GM19455 (cell line): ENCODE measurements at regions not wholly inside any gene's neighbourhood (a gene's known extent, or its start where the extent isn't known, plus 50 kb on each side); places are given as distances from the start of the nearest gene placed in this dataset.

Experiments used
- ATAC-seq: cut with Tn5 transposase; IDR thresholded peaks from one replicate; pipeline ENCODE4 v1.9.1; 2021; ENCODE audit not compliant: unreplicated experiment

DNA sequence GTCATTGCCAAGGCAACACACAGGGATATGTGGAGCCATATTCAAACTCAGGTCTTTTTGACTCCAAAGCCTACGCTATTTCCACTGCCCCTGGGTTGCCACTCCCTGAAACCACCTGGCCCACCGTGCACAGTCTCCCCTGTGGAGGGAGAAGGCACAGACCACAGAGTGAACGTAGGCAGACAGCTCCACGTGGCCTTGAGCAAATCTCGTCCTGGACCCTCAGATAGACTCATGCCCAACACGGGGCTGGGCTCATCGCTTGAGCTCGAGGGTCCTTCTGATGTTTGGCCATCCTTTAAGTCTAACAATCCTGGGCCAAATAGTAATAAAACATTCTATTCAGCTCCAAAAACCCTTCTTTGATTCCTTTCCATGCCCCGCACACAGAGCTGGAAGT lies 72.0 kb downstream of the CPN2 start:
- ATAC-seq, result no peak

DNA sequence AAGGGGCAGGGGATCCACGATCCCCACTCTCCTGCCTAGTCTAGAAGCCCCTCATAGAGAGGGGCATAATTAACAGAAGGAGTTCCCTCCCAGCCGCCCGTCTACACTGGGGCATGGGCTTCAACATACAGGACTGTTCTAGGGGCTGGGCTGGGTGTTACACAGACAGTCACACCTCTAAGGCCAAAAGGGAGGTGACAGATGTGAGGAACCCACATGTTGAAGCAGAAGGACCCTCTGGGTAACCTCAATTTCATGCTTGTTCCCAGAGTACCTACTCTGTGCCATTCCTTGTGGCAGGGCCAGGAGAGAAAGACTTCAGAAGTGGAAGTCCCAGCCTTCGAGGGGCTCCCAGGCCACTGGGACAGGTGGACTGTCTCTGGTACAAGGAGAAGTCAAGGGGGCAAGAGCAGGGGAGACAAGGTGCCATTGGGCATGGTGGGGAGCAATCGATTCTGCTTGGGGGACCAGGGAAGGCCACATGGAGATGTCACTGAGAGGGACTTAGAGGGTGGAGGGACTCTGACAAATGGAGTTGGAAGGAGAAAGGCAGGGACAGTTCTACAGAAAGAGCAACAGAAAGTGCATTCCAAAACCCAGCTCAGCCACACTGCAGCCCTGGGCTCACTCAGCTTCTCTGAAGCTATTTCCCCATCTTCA lies 71.3 kb downstream of the CPN2 start:
- no peak for ATAC-seq

DNA sequence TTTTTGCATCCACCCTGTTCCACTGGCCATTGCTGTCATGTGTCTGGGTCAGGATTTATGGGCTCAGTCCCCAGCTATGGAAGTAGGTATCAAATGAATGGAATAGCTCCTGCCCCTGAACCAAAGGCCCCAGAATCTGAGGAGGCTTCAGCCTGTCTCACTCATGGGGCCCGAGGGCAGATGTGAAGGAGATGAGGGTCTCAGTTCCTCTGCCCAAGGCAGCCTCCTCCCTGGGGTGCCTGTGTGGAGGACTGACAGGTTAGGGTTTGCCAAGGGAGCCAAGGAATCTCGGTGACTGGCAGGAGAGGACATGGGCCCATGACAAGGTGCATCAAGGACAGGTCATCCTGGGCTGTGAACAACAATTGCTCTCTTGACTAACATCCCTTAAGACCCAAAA lies 70.4 kb downstream of the CPN2 start:
- no peak for ATAC-seq

DNA sequence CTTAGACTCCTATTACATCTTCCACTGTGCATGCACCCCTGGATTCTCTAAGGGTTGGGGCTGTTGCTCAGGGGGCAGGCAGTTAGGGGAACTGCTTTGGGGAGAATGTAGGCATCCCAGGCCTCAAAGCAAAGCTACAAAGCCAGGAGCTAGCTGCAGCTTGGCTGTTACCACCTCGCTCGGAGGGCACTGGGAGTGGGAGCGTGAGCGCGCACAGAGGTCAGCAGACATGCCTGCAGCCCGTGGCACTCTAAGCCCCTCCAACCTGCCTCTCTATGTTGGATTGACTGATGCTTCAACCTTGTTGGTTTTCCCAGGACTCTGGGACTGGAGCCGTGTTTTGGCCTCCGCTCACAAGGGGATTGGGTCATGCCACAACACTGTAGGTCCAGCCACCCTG lies 69.8 kb downstream of the CPN2 start:
- no peak for ATAC-seq

DNA sequence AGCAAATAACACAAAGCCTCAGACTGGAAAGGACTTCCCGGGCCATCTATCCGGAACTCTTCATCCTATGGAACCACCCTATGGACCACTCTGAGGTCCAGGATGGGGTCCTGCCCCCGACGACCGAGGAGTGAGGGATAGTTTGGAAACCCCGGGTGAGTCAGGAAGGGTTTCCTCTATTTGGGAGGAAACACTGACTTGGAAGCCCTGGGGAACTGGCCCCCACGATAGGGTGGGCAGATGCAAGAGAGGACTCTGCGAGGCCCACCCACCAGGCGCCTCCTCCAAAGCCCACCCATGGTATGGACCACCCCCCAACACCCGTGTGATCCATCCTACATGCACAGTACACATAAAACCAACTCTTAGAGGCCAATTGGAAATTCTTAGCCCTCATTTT lies 69.4 kb downstream of the CPN2 start:
- no peak for ATAC-seq

DNA sequence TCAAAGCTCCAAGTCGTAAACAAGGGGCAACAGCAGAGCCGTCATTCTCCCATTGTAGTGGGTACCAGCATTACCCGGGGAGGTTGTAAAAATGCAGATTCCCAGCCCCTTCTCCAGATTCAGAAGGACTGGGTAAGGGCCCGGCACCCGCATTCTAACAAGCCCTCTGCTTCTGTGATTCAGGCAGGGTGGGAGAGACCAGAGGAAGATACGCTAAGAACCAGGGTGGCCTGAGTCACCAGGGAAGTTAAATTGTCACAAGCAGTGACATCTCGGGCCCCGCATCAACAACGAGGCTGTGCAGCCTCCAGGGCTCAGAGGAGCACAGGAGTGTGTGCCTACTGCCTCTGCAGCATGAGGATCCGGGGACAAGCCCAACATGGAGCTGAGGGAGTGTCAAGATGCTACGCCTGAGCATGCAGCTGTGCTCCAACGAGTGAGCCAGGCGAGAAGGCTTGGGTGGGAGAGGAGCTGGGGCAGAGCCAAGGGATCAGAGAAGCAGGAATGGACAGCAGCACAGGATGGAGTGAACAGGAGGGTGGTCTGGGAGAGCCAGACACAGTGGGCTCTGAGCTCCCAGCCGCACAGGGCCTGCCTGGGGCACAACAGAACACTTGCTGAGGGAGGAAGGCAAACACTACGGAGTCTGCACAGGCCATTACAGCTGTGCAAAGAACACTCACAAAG lies 68.5 kb downstream of the CPN2 start:
- ATAC-seq, result no peak

DNA sequence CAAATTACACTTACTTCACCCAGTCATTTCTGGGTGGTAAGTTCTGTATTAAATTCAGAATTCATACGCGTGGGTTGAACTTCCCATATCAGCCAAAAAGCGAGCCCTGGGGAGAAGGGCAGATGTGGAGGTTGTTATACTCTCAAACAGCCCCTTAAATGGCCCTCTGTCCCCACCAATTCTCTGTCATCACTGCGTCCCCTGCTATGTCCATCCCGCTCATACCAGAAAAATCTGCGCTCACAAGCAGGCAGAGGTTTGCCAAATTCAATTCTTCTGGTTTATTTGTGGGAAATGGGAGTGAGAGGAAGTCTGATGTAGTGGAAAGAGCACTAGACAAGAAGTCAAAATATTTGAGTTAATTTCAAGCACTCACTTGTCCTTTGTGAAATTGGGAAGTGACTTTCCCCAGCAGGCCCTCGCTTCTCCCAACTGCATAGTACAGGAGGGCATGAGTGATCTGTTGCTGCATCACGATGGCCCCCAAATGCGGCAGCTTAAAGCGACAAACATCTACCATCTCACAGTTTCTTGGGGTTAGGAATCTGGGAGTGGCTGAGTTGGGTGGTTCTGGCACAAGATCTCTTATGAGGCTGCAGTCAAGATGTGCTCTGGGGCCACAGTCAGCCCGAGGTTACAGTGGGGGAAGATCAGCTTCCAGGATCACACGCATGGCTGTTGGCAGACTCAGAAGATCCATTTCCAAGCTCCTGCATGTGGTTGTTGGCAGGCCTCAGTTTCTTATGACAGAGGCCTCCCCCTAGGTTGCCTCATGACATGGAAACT lies 67.7 kb downstream of the CPN2 start:
- no peak for ATAC-seq

DNA sequence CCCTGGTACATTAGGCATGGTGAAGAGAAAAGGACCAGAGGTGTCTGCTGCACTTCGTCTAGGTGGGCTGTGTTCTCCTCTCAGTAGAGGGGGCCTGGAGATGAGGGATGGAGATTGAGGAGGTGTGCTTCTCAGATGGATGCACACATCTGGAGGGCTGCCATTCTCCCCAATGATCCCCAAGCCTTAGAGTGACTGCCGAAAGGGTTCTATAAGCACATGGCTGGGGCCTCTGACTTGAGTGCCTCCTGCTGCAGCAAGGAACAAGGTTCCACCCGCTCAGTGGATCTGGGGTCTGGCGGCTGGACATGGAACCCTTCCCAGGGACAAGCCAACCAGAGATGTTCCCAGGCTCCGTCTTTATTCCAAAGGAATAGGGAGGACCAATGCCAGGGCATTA lies 66.8 kb downstream of the CPN2 start:
- no peak for ATAC-seq

DNA sequence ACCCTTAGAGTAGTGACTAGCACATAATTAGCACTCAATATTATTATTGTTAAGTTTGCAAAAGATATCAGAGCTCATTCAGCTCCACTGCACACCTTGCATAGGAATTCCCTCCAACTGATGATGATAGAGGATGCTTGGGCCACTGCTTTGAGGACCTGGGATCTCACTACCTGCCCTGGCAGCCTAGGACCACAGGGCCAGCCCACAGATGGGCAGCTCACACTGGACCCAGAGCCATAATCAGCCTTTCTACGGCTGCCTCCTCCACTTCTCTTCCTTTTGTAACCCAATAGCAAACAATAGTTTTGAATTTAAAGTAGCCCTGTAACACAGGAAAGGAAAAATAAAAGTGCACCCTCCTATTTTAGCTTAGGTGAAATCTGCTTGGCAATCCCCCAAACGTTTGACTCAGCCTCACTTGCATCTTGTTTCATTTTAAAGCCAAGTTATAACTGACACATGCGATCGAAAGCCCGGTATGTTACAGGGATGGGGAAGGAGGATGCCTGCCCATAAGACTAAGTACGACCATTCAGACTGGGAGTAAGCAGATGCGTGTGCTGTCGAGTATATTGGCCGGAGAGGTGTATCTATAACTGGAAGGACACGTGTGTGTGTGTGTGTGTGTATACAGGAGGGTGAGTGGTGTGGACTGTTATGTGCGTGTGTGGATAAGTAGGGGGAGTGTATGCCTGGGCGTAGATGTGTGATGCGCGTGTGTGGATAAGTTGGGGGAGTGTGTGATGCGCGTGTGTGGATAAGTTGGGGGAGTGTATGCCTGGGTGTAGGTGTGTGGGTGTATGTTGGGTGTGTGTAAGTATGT lies 65.9 kb downstream of the CPN2 start:
- ATAC-seq, result no peak

DNA sequence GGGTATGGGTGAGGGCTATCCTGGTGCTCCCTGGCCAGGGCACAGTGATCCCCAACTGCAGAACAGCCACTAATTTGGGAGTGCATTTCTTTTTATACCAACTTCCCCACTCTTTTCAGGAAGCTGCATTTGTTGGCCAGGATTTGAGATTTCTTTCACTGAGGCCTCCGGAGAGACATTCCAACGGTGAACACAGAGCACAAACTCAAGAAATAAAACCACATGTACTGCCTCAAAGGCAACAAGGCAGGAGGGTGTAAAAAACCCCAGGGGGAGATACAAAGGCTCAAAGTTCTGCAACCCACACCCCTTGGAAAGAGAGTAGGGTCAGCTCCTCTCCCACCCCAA lies 65.3 kb downstream of the CPN2 start:
- no peak for ATAC-seq

DNA sequence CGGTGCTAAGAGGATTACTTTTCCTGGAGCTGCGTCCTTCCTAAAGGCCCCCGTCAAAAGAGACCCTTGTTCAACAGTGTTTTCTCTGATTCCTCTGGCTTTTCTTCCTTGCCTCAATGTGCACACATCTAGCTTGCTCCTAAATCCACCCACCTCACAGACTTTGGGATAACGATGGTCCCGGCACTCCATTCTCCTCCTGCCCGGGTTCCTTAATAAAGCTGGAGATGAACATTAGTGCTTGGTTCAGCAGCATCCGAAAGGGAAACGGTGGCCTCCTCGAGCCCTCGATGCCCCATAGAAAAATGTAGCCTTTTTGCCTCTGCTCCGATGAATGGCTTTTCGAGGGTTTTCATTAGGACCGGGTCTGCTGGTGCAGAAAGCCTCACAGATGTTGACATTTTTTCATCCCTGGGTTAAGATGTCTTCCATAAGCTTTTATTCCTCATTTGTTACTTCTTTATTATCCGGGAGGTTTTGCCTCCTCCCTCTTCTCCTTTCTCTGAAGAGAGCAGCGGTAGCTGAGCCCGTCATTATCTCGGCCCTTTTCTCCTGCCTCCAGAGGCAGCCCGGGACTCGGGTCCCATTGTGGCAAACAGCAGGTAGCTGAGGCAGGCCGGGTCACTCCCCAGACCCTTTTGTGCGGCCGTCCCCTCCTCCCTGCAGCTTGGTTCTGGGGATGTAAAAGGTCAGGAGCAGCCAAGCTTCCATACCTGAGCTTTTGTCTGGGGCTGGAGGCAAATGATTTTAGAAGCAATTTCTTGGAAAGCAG lies 64.6 kb downstream of the CPN2 start:
- ATAC-seq, result no peak

DNA sequence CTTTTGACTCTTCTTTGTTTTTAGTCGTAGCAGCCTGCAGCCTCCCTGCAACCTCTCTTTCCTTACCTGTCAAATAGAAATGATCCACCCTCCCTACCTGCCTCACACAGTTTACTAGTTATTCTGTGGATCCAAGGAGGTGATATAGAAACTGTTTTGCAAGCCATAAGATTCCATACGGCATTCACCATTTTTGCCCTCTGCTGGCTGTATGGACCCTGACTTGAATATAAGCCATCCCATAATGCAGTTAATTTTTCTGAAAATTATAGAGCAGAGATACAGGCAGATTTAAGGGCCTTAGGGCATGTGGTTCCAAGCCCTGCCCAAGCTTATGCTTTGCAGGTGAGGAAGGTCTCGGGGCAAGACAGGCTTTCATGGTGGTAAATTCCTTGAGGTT lies 63.8 kb downstream of the CPN2 start:
- ATAC-seq, result no peak

DNA sequence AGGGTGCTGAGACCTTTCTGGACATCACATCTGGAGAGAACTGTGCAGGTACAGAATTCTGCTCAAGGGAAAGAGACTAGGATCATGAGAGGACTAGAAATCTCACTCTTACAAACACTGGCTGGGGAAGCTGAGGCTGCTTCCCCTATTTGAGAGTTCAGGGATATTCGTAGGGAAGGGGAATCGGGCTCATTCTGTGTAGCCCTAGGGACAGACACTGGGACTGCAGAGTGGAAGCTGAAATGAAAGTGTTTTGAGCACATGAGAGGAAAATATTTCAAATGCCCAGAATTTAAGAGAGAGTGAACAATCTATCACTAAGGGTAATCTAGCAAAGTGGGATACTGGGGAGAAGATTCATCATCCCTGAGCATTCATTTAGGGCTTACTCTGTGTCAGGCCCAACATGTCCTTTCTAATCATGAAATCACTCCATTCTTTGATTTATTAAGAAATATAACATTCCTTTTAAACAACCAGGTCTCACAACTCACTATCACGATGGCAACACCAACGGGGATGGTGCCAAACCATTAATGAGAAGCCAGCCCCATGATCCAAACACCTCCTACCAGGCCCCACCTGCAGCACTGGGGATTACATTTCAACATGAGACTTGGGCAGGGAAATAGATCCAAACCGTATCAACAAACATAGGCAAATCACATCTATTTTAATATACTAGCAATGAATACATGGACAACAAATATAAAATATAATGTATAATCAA lies 63.0 kb downstream of the CPN2 start:
- ATAC-seq, result no peak
